DOHH2 (cell line): ENCODE measurements at regions not wholly inside any gene's neighbourhood (a gene's known extent, or its start where the extent isn't known, plus 50 kb on each side); places are given as distances from the start of the nearest gene placed in this dataset.
"Not testable (repeated sequence)": the region's sequence is repeated elsewhere in the genome, so short reads cannot be mapped to it uniquely, and the experiment has no call there.

Experiments
- H3F3A ChIP-seq: fragments of 200-600 bp; sonication (generic), shearing (Covaris generic); 2 replicates; pipeline ENCODE4 v1.6.0; 2016; ENCODE audit warnings: antibody characterized with exemption, mild to moderate bottlenecking; ENCODE audit not compliant: control insufficient read depth, insufficient read depth
- H3K27ac ChIP-seq: fragments of 200-600 bp; sonication (generic); 2 replicates; pipeline ENCODE4 v1.5.1; 2014; ENCODE audit warnings: low read depth, mild to moderate bottlenecking, low read length, moderate library complexity
- H3K27me3 ChIP-seq: fragments of 200-600 bp; sonication (generic); 2 replicates; pipeline ENCODE4 v1.6.1; 2014; ENCODE audit warnings: mild to moderate bottlenecking, low read length, mixed read lengths; ENCODE audit not compliant: control insufficient read depth
- H3K36me3 ChIP-seq: fragments of 200-600 bp; sonication (generic); 2 replicates; pipeline ENCODE4 v1.6.1; 2014; ENCODE audit warnings: mild to moderate bottlenecking, low read length, moderate library complexity, mixed read lengths; ENCODE audit not compliant: control insufficient read depth
- H3K4me1 ChIP-seq: fragments of 200-600 bp; sonication (generic); 2 replicates; pipeline ENCODE4 v1.6.1; 2014; ENCODE audit warnings: mild to moderate bottlenecking, low read length, mixed read lengths; ENCODE audit not compliant: control insufficient read depth
- H3K4me2 ChIP-seq: fragments of 200-600 bp; sonication (generic); 2 replicates; pipeline ENCODE4 v1.6.0; 2014; ENCODE audit warnings: mild to moderate bottlenecking, low read length, moderate library complexity
- H3K4me3 ChIP-seq: fragments of 200-600 bp; sonication (generic); 2 replicates; pipeline ENCODE4 v1.5.1; 2014; ENCODE audit warnings: mild to moderate bottlenecking, low read length, mixed read lengths
- H3K79me2 ChIP-seq: fragments of 200-600 bp; sonication (generic); 2 replicates; pipeline ENCODE4 v1.6.1; 2014; ENCODE audit warnings: mild to moderate bottlenecking, low read length, mixed read lengths; ENCODE audit not compliant: control insufficient read depth
- H3K9me2 ChIP-seq: fragments of 200-600 bp; sonication (generic); replicated peaks from 2 replicates; pipeline ENCODE4 v1.6.1; 2014; ENCODE audit warnings: mild to moderate bottlenecking, low read length, mixed read lengths; ENCODE audit not compliant: control insufficient read depth
- H3K9me3 ChIP-seq: fragments of 200-600 bp; sonication (generic); 2 replicates; pipeline ENCODE4 v1.6.1; 2014; ENCODE audit warnings: antibody characterized with exemption, low read length, mixed read lengths; ENCODE audit not compliant: control insufficient read depth, insufficient read depth
- H4K20me1 ChIP-seq: fragments of 200-600 bp; sonication (generic); 2 replicates; pipeline ENCODE4 v1.6.0; 2014; ENCODE audit warnings: low read depth, mild to moderate bottlenecking, antibody characterized with exemption, low read length, moderate library complexity; ENCODE audit not compliant: control insufficient read depth, insufficient read depth
- EZH2phosphoT487 ChIP-seq: fragments of 200-600 bp; sonication (generic); IDR thresholded peaks from 2 replicates; pipeline ENCODE4 v1.6.1; 2017; ENCODE audit warnings: borderline replicate concordance, mild to moderate bottlenecking, antibody characterized with exemption, low read length, moderate library complexity, mixed read lengths
- TF ChIP-seq, protein P1 (sequence below): fragments of 200-600 bp; sonication (generic); IDR thresholded peaks from one replicate; pipeline ENCODE4 v1.5.1; 2014; ENCODE audit warnings: antibody characterized with exemption, mild to moderate bottlenecking, low read depth, low read length; ENCODE audit not compliant: poor library complexity, severe bottlenecking

DNA sequence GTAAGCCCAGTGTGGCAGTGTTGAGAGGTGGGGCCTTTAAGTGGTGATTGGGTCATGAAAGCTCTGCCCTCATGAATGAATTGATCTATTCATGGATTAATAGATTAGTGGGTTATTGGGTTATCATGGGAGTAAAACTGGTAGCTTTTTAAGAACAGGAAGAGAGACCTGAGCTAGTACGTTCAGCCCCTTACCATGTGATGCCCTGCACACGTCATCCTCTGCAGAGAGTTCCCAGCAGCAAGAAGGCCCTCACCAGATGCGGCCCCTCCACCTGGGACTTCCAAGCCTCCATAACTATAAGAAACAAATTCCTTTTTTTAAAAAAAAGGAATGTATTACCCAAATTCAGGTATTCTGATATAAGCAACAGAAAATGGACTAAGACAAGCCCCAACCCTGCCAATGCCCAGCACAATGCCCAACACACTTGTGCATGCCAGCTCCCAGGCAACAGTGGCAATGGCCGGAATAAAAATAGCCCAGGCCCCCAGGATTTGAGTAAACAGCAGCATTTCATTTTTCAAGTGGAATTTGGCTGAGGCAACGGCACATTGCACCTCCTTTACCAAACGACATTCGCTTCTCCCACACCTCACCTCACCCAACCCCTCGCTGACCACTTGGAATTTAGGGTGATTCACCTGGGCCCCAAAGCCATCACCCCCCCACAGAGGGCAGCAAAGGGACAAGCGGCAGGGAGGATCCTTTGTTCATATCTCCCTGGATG lies 215.9 kb downstream of the TOMM20 start:
- Histone ChIP-seq H3K36me3 (no peaks in the 10 kb centered on the region), H3K4me2 (no peak overlapping the region), H3K27me3 (no peaks in the 10 kb centered on the region; the same call in 1 of the 2 replicates), H3K27ac (no peak overlapping the region), H3K9me2 (no peaks in the 10 kb centered on the region), H3K79me2 (no peaks in the 10 kb centered on the region), H3K9me3 (no peaks in the 10 kb centered on the region), H3K4me1 (peaks cover 5% of the 10 kb centered on the region), H3K4me3 (no peak overlapping the region), H3F3A (no peaks in the 10 kb centered on the region), H4K20me1 (no peaks in the 10 kb centered on the region)
- TF ChIP-seq, protein P1, sequence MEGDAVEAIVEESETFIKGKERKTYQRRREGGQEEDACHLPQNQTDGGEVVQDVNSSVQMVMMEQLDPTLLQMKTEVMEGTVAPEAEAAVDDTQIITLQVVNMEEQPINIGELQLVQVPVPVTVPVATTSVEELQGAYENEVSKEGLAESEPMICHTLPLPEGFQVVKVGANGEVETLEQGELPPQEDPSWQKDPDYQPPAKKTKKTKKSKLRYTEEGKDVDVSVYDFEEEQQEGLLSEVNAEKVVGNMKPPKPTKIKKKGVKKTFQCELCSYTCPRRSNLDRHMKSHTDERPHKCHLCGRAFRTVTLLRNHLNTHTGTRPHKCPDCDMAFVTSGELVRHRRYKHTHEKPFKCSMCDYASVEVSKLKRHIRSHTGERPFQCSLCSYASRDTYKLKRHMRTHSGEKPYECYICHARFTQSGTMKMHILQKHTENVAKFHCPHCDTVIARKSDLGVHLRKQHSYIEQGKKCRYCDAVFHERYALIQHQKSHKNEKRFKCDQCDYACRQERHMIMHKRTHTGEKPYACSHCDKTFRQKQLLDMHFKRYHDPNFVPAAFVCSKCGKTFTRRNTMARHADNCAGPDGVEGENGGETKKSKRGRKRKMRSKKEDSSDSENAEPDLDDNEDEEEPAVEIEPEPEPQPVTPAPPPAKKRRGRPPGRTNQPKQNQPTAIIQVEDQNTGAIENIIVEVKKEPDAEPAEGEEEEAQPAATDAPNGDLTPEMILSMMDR, result no peak
- TF ChIP-seq EZH2phosphoT487, result no peak

DNA sequence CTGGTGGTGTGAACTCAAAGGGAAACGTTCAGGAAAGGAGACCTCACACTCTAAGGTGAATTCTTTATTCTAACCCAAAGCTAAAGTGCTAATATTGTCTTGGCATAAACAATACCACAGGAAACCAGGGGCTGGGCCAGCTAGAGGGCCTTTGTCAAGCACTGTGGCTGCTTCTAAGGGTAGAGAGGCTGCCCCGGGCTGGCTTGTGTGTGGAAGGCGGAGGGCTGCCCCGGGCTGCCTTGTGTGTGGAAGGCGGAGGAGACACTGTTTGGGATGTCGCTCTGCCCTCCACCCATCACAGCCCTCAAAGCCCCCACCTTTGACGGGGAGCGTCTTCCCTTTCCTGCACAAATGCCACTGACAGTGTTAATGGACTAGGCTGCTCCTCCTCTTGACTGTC lies 216.8 kb downstream of the TOMM20 start:
- H4K20me1 ChIP-seq, result no peaks in the 10 kb centered on the region
- H3K79me2 ChIP-seq, result no peaks in the 10 kb centered on the region
- no peaks in the 10 kb centered on the region for H3K9me3 ChIP-seq
- no peaks in the 10 kb centered on the region; the same call in 1 of the 2 replicates for H3K27me3 ChIP-seq
- no peak for TF ChIP-seq EZH2phosphoT487
- TF ChIP-seq, protein P1, result no peak
- peaks cover 5% of the 10 kb centered on the region for H3K4me1 ChIP-seq
- no peak overlapping the region for H3K4me3 ChIP-seq
- no peaks in the 10 kb centered on the region for H3F3A ChIP-seq
- no peak overlapping the region for H3K4me2 ChIP-seq
- no peak overlapping the region for H3K27ac ChIP-seq
- H3K9me2 ChIP-seq, result no peaks in the 10 kb centered on the region
- H3K36me3 ChIP-seq, result no peaks in the 10 kb centered on the region

DNA sequence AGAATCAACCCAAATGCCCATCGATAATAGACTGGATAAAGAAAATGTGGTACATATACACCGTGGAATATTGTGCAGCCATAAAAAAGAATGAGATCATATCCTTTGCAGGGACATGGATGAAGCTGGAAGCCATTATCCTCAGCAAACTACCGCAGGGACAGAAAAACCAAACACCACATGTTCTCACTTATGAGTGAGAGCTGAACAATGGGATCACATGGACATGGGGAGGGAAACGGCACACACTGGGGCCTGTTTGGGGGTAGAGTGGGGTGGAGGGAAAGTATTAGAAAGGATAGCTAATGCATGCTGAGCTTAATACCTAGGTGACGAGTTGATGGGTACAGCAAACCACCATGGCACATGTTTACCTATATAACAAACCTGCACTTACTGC lies 217.5 kb downstream of the TOMM20 start:
- not testable (repeated sequence) for H3K9me3 ChIP-seq, H3K79me2 ChIP-seq, H3K4me1 ChIP-seq, H3K4me3 ChIP-seq, H3K4me2 ChIP-seq, H3K36me3 ChIP-seq, H3F3A ChIP-seq, H3K27me3 ChIP-seq, H4K20me1 ChIP-seq, H3K27ac ChIP-seq, H3K9me2 ChIP-seq

DNA sequence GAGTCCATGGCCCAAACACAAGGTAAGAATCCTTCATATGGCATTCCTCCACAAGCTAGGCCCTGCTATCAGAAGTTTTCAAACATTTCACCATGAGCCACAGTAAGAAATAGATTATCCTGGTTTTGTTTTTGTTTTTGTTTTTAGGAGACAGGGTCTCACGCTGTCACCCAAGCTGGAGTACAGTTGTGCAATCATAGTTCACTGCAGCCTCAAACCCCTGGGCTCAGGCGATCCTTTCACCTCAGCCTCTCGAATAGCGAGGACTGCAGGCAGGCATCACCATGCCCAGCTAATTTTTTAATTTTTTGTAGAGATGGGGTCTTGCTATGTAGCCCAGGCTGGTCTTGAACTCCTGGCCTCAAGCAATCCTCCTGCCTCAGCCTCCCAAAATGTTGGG lies 218.8 kb downstream of the TOMM20 start:
- Histone ChIP-seq H4K20me1 (no peaks in the 10 kb centered on the region), H3K27me3 (no peaks in the 10 kb centered on the region; the same call in 1 of the 2 replicates), H3K79me2 (no peaks in the 10 kb centered on the region), H3F3A (no peaks in the 10 kb centered on the region), H3K36me3 (no peaks in the 10 kb centered on the region), H3K4me3 (no peak overlapping the region), H3K4me2 (no peak overlapping the region), H3K27ac (no peak overlapping the region), H3K9me2 (no peaks in the 10 kb centered on the region), H3K9me3 (no peaks in the 10 kb centered on the region), H3K4me1 (no peaks in the 10 kb centered on the region)
- TF ChIP-seq, protein P1, result no peak
- no peak for TF ChIP-seq EZH2phosphoT487
